B cell (primary cell): ENCODE measurements at regions not wholly inside any gene's neighbourhood (a gene's known extent, or its start where the extent isn't known, plus 50 kb on each side); places are given as distances from the start of the nearest gene placed in this dataset.

ENCODE experiments used
- EZH2 ChIP-seq: IDR thresholded peaks from 2 replicates; pipeline ENCODE4 v1.6.1; 2012; ENCODE audit warnings: borderline replicate concordance, low read depth, mild to moderate bottlenecking, moderate library complexity, low read length; ENCODE audit not compliant: insufficient read depth, poor library complexity, severe bottlenecking
- TF ChIP-seq, protein P1 (sequence below): fragments of 200-600 bp; IDR thresholded peaks from one replicate; pipeline ENCODE4 v1.8.0; 2022; ENCODE audit warnings: antibody characterized with exemption, mild to moderate bottlenecking

DNA sequence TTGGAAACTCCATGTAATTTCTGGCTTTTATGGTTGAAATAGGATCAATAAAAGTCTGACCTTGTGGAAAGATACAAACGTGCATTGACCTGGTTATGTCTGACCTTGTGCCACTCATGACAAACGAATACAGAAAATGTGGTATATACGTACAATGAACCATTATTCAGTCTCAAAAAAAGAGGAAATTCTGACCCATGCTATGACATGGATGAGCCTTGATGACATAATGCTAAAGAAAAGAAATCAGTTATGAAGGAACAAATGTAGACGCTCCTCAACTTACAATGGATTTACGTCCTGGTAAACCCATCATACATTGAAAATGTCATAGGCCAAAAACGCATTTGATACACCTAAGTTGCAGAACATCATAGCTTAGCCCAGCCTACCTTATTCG is 309.7 kb upstream of the SULF2 start:
- TF ChIP-seq, protein P1, sequence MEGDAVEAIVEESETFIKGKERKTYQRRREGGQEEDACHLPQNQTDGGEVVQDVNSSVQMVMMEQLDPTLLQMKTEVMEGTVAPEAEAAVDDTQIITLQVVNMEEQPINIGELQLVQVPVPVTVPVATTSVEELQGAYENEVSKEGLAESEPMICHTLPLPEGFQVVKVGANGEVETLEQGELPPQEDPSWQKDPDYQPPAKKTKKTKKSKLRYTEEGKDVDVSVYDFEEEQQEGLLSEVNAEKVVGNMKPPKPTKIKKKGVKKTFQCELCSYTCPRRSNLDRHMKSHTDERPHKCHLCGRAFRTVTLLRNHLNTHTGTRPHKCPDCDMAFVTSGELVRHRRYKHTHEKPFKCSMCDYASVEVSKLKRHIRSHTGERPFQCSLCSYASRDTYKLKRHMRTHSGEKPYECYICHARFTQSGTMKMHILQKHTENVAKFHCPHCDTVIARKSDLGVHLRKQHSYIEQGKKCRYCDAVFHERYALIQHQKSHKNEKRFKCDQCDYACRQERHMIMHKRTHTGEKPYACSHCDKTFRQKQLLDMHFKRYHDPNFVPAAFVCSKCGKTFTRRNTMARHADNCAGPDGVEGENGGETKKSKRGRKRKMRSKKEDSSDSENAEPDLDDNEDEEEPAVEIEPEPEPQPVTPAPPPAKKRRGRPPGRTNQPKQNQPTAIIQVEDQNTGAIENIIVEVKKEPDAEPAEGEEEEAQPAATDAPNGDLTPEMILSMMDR = no peak
- TF ChIP-seq EZH2 = no peak
